Spleen (tissue), 7 donors: ENCODE measurements at regions not wholly inside any gene's neighbourhood (a gene's known extent, or its start where the extent isn't known, plus 50 kb on each side); places are given as distances from the start of the nearest gene placed in this dataset.

Source experiments
- POLR2A ChIP-seq, 3 donors: fragments of 450-650 bp; IDR thresholded peaks; one replicate each; pipeline ENCODE4 v1.5.1; 2017; ENCODE audit warnings: antibody characterized with exemption in 3 of 3, mild to moderate bottlenecking in 1 of 3
- POLR2AphosphoS5 ChIP-seq, 3 donors: sonication (generic); formaldehyde crosslinking; IDR thresholded peaks; one replicate each; pipeline ENCODE4 v1.5.1; 2017; ENCODE audit warnings: antibody characterized with exemption in 3 of 3
- TF ChIP-seq, protein P1 (sequence below), 11 experiments: fragments of 200-600 bp in 7 of 11; fragments of 450-650 bp in 4 of 11; sonication (generic) in 4 of 11; IDR thresholded peaks in 8 of 11; conservative IDR thresholded peaks in 3 of 11; 1 replicate in 7 of 11; 2 replicates in 4 of 11; pipeline versions ENCODE4 v1.4.0 to v1.8.0; 2016 to 2021; ENCODE audit warnings: antibody characterized with exemption in 11 of 11, inconsistent platforms in 4 of 11, mild to moderate bottlenecking in 1 of 11
- donor health status: DM: no; HTN: no; CAD: no; lungs with moderate emphysema.
- donor health status: DM: no; HTN: no; CAD: no.
- donor health status: DM: no; HTN: no; CAD: no.

DNA sequence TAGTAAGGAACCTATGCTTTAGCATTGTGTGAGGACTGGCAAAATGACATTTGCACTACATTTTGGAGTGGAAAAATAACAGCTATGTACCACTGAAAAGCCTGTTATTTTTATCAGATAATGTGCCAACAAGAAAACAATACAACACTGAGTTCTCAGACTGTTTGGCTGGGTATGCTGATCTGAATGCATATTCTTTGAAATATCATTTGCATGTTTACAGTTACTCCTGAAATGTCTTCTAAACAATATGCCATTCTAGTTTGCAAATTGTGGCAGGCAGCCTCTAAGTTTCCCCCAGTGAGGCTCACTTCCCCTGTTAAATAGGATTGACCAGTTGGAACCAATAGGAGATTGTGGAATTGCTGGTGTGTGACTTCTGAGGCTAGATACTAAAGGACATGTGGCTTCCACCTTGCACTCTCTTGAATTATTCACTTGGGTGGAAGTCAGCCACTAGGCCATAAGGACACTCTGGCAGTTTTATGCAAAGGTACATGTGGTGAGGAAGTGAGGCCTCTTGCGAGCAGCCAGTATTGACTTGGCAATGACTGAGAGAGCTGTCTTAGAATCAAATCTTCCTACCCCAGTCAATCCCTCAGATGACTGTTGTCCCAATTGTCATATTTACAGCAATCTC lies 250.4 kb upstream of the PCSK5 start:
- TF ChIP-seq POLR2AphosphoS5 (IDR thresholded peaks at IDR 0.05) (no peak), POLR2A (IDR thresholded peaks at IDR 0.05) (no peak)
- TF ChIP-seq, protein P1, sequence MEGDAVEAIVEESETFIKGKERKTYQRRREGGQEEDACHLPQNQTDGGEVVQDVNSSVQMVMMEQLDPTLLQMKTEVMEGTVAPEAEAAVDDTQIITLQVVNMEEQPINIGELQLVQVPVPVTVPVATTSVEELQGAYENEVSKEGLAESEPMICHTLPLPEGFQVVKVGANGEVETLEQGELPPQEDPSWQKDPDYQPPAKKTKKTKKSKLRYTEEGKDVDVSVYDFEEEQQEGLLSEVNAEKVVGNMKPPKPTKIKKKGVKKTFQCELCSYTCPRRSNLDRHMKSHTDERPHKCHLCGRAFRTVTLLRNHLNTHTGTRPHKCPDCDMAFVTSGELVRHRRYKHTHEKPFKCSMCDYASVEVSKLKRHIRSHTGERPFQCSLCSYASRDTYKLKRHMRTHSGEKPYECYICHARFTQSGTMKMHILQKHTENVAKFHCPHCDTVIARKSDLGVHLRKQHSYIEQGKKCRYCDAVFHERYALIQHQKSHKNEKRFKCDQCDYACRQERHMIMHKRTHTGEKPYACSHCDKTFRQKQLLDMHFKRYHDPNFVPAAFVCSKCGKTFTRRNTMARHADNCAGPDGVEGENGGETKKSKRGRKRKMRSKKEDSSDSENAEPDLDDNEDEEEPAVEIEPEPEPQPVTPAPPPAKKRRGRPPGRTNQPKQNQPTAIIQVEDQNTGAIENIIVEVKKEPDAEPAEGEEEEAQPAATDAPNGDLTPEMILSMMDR (IDR thresholded peaks at IDR 0.05 in 8 of 11, conservative IDR thresholded peaks at IDR 0.05 in 3 of 11): no peak
